ENCODE measurements at regions not wholly inside any gene's neighbourhood (a gene's known extent, or its start where the extent isn't known, plus 50 kb on each side); places are given as distances from the start of the nearest gene placed in this dataset.

DNA sequence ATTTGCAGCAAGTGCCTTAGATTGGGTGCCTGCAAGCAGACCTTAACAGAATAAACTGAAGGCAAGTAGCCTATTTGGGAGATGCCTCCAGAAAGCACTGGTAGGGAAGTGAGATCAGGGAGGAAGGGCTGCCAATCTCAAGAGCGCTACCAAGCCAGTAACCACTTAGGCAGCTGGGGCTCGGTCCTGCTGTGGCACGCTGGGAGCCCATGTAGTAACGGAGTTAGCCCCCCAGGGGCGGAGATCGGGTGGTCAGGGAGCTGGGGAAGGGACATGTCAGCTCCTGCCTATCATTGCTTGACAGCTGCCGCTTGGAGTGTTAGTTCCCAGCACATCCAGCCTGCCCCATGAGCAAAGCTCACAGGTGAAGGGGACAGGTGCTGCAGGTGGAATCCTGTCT is 127.0 kb downstream of the CEBPB start:
- Histone ChIP-seq H3K4me3 (ENCODE audit: low read length) (no peak overlapping the region), H3K9me3 (ENCODE audit: control insufficient read depth, insufficient read depth, low read length) (no peaks in the 10 kb centered on the region), H3K36me3 (ENCODE audit: control insufficient read depth, insufficient read depth, low read length) (no peaks in the 10 kb centered on the region), H3K27me3 (ENCODE audit: control insufficient read depth, insufficient read depth, low read length) (no peaks in the 10 kb centered on the region), H3K27ac (ENCODE audit: low read length) (no peak overlapping the region), H3K4me1 (ENCODE audit: control insufficient read depth, insufficient read depth, low read length) (no peaks in the 10 kb centered on the region)
- intact Hi-C loops (cut with micrococcal nuclease) = no loop called here
- 78% methylated on average over 7 of the region's 7 CpGs for WGBS (ENCODE audit: insufficient coverage)
- peaks cover 0 to 13% of the 10 kb centered on the region in 2 donors for H3K4me1 Mint-ChIP-seq
- ATAC-seq (no peak), DNase-seq (no peak)
- no peaks in the 10 kb centered on the region for H3K36me3 Mint-ChIP-seq
- peaks cover 43 to 79% of the 10 kb centered on the region in 2 donors for H3K27me3 Mint-ChIP-seq (ENCODE audit: low read depth in 2 of 2)
- no peak overlapping the region for H3K4me3 Mint-ChIP-seq
- TF ChIP-seq, protein P1, sequence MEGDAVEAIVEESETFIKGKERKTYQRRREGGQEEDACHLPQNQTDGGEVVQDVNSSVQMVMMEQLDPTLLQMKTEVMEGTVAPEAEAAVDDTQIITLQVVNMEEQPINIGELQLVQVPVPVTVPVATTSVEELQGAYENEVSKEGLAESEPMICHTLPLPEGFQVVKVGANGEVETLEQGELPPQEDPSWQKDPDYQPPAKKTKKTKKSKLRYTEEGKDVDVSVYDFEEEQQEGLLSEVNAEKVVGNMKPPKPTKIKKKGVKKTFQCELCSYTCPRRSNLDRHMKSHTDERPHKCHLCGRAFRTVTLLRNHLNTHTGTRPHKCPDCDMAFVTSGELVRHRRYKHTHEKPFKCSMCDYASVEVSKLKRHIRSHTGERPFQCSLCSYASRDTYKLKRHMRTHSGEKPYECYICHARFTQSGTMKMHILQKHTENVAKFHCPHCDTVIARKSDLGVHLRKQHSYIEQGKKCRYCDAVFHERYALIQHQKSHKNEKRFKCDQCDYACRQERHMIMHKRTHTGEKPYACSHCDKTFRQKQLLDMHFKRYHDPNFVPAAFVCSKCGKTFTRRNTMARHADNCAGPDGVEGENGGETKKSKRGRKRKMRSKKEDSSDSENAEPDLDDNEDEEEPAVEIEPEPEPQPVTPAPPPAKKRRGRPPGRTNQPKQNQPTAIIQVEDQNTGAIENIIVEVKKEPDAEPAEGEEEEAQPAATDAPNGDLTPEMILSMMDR (IDR thresholded peaks at IDR 0.05) = no peak
- no peaks in the 10 kb centered on the region for H3K9me3 Mint-ChIP-seq
- no peak overlapping the region for H3K27ac Mint-ChIP-seq

DNA sequence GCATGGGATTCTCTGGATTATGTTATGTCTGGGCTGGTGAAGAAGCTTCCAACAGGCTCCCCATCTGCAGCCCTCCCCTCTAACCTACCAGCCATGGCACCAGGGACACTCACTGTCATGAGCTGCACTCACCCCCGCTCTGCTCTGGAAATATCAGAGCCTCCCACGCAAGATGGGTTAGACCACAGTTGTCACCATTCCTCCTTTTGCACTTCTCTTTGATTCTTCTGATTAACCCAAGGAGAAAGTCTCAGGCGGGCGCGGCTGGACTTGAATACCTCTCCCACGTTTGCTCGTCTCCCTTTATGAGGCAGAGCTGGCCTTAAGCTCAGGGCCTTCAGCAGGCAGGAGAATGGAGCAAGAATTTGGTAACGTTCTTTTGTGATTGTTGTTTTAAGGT is 128.1 kb downstream of the CEBPB start:
- Mint-ChIP-seq H3K4me3 (no peak overlapping the region), H3K27ac (no peak overlapping the region), H3K4me1 (peaks cover 0 to 11% of the 10 kb centered on the region in 2 donors), H3K9me3 (no peaks in the 10 kb centered on the region), H3K27me3 (ENCODE audit: low read depth in 2 of 2) (peaks cover 40 to 75% of the 10 kb centered on the region in 2 donors), H3K36me3 (no peaks in the 10 kb centered on the region)
- no peaks in the 10 kb centered on the region for H3K36me3 ChIP-seq (ENCODE audit: control insufficient read depth, insufficient read depth, low read length)
- DNase-seq (no peak), ATAC-seq (no peak)
- H3K27ac ChIP-seq (ENCODE audit: low read length) = no peak overlapping the region
- TF ChIP-seq, protein P1 (IDR thresholded peaks at IDR 0.05) = no peak
- H3K27me3 ChIP-seq (ENCODE audit: control insufficient read depth, insufficient read depth, low read length) = no peaks in the 10 kb centered on the region
- 69% methylated on average over 7 of the region's 8 CpGs for WGBS (ENCODE audit: insufficient coverage)
- no peak overlapping the region for H3K4me3 ChIP-seq (ENCODE audit: low read length)
- H3K4me1 ChIP-seq (ENCODE audit: control insufficient read depth, insufficient read depth, low read length) = no peaks in the 10 kb centered on the region
- intact Hi-C loops (cut with micrococcal nuclease) = no loop called here
- H3K9me3 ChIP-seq (ENCODE audit: control insufficient read depth, insufficient read depth, low read length) = no peaks in the 10 kb centered on the region

DNA sequence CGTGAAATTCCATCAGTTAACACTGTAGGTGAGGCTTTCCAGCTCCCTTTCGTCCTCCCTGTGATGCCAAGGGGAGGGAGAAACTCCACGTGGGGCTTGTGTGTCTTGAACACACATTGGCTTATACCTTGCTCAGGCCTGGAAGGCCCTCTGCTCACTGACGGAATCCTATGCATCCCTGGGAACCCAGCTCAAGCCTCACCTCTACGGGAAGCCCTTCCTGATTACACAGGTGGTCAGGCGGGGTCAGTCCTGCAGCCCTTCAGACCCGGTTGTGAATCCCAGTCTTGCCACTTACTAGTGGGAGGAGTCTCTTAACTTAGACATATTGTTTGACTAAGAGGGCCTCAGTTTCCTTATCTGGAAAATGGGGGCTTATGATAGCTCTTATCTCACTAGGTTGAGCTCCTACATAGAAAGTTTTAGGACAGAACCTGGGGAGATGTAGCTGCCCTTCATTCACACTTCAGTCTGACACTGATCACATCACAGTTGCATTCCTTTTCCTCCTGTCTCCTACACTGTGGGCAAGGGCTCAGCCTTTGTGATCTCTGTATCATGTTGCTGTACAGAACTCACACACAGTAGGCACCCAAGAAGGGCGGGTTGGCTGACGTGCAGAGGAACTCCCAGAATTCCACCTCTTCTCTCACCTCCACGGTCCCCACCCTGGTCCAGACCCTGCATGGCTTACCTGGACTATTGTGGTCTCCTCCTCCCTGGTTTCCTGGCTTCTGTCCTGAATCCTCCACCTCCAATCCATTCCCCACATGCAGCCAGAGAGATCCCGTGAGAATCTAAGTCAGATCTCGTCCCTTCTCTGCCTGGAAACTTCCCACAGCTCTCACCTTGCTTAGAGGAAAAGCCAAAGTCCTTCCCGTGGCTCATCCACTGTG is 129.6 kb downstream of the CEBPB start:
- Histone ChIP-seq H3K27ac (ENCODE audit: low read length) (no peak overlapping the region), H3K27me3 (ENCODE audit: control insufficient read depth, insufficient read depth, low read length) (no peaks in the 10 kb centered on the region), H3K36me3 (ENCODE audit: control insufficient read depth, insufficient read depth, low read length) (no peaks in the 10 kb centered on the region), H3K4me3 (ENCODE audit: low read length) (no peak overlapping the region), H3K4me1 (ENCODE audit: control insufficient read depth, insufficient read depth, low read length) (no peaks in the 10 kb centered on the region), H3K9me3 (ENCODE audit: control insufficient read depth, insufficient read depth, low read length) (no peaks in the 10 kb centered on the region)
- Mint-ChIP-seq H3K9me3 (no peaks in the 10 kb centered on the region), H3K27me3 (ENCODE audit: low read depth in 2 of 2) (peaks cover 34 to 74% of the 10 kb centered on the region in 2 donors), H3K4me1 (peaks cover 0 to 11% of the 10 kb centered on the region in 2 donors), H3K4me3 (no peak overlapping the region), H3K36me3 (no peaks in the 10 kb centered on the region), H3K27ac (peak overlapping the region in 1 of 2 donors; percentile 24)
- TF ChIP-seq, protein P1 (IDR thresholded peaks at IDR 0.05) = no peak
- ATAC-seq = no peak
- DNase-seq = no peak
- intact Hi-C loops (cut with micrococcal nuclease) = no loop called here
- WGBS (ENCODE audit: insufficient coverage) = 89% methylated on average over 13 of the region's 13 CpGs
